SH-SY5Y (cell line): ENCODE measurements at regions not wholly inside any gene's neighbourhood (a gene's known extent, or its start where the extent isn't known, plus 50 kb on each side); places are given as distances from the start of the nearest gene placed in this dataset.

Source experiments
- GATA2 ChIP-seq: IDR thresholded peaks from 2 replicates; pipeline ENCODE4 v1.6.1; 2011; ENCODE audit warnings: mild to moderate bottlenecking, low read depth, low read length
- GATA3 ChIP-seq: IDR thresholded peaks from 2 replicates; pipeline ENCODE4 v1.6.1; 2011; ENCODE audit warnings: low read depth, mild to moderate bottlenecking, low read length, moderate library complexity

- TF ChIP-seq GATA2 (no peak), GATA3 (no peak)
Observed at GRCh38 chr5:117812861-117813260, 1175.5 kb downstream of the DTWD2 start.
